ENCODE measurements at regions not wholly inside any gene's neighbourhood (a gene's known extent, or its start where the extent isn't known, plus 50 kb on each side); places are given as distances from the start of the nearest gene placed in this dataset.

DNA sequence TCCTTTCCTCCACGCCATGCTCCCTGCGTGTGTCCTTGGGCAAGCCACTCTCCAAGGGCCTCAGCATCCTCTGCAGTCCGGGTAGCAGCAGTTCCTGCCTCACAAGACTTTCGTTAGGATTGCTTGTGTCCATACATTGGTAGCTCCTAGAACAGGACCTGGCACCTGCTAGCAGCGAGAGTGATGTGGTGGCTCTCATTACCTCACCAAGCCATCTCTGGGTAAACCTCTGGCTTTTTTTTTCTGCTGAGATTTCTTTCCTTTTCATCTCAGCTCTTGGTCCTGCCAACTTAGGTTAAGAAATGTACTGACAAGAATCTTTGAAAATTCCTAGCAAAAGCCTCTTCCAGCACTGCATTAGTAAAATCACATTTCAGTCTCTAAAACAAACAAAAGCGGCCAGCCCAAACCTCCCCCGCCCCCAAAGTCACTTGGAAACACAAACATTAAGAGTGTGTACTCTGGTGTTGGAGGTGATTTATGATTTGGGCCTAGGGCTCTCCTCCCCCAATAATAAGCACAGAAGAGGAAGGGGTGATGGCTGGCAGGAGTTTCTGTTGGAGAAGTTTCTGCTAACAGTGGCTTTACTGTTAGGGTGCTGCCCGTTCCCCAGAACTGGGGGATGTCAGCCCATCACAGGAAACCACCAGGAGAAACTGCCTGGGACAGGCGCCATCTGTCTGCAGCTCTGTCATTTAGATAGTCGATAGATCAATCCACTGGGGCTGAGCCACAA, 199.2 kb downstream of the CD83 start:
- no peak overlapping the region for H3K4me3 ChIP-seq (ENCODE audit: low read depth, low read length)
- CTCF ChIA-PET, result interaction anchor here (0.6 to 2.0 kb wide), 3 partner anchors 45 to 1018 kb away, joined by 3 to 6 read pairs (median 4); no protein-coding TSS in a partner anchor

GRCh38 chr6:14317387-14317970, 199.9 kb downstream of the CD83 start:
- CTCF ChIA-PET, result interaction anchor here (0.6 to 2.0 kb wide), 3 partner anchors 44 to 1018 kb away, joined by 3 to 6 read pairs (median 4); no protein-coding TSS in a partner anchor

More for the DNA sequence above, 199.2 kb downstream of the CD83 start:
- H3K36me3 ChIP-seq (ENCODE audit: control insufficient read depth, insufficient read depth, low read length), result no peaks in the 10 kb centered on the region
- POLR2A ChIA-PET, result no interaction called here
- peak; percentile 57 to 63 for DNase-seq
- no TSS peak for BruUV-seq (replicated peaks)
- H3K36me3 Mint-ChIP-seq (ENCODE audit: insufficient read depth, unreplicated experiment), result no peaks in the 10 kb centered on the region
- H3K27ac Mint-ChIP-seq (ENCODE audit: unreplicated experiment), result peak overlapping the region; percentile 36
- H3K4me1 Mint-ChIP-seq (ENCODE audit: low read depth, unreplicated experiment), result peaks cover 8% of the 10 kb centered on the region
- H3K4me3 Mint-ChIP-seq (ENCODE audit: unreplicated experiment), result no peak overlapping the region
- intact Hi-C loops (cut with micrococcal nuclease; ENCODE audit: unreplicated experiment), result loop anchor here (10.0 kb wide), 1 partner anchor 102 kb away; no protein-coding TSS in a partner anchor
- no peaks in the 10 kb centered on the region for H3K9me3 ChIP-seq
- TF ChIP-seq CTCF (IDR thresholded peaks at IDR 0.05; ENCODE audit: insufficient read depth in 1 of 2, low read depth in 1 of 2, low read length in 1 of 2, severe bottlenecking in 1 of 2, unreplicated experiment in 1 of 2), result peak; percentile 32 to 39
- no peaks in the 10 kb centered on the region for H3K27me3 ChIP-seq (replicated peaks; ENCODE audit: control insufficient read depth, insufficient read depth, low read length)
- H3K9me3 Mint-ChIP-seq (ENCODE audit: unreplicated experiment), result no peaks in the 10 kb centered on the region
- H3K4me1 ChIP-seq, result peaks cover 26% of the 10 kb centered on the region
- H3K27me3 Mint-ChIP-seq (ENCODE audit: insufficient read depth, unreplicated experiment), result no peaks in the 10 kb centered on the region

More at GRCh38 chr6:14317387-14317970, 199.9 kb downstream of the CD83 start:
- Mint-ChIP-seq H3K4me1 (ENCODE audit: low read depth, unreplicated experiment) (peaks cover 8% of the 10 kb centered on the region), H3K36me3 (ENCODE audit: insufficient read depth, unreplicated experiment) (no peaks in the 10 kb centered on the region), H3K9me3 (ENCODE audit: unreplicated experiment) (no peaks in the 10 kb centered on the region), H3K4me3 (ENCODE audit: unreplicated experiment) (no peak overlapping the region), H3K27me3 (ENCODE audit: insufficient read depth, unreplicated experiment) (no peaks in the 10 kb centered on the region), H3K27ac (ENCODE audit: unreplicated experiment) (peak overlapping the region; percentile 57)
- no TSS peak for BruUV-seq (replicated peaks)
- intact Hi-C loops (cut with micrococcal nuclease; ENCODE audit: unreplicated experiment), result loop anchor here (10.0 kb wide), 1 partner anchor 103 kb away; no protein-coding TSS in a partner anchor
- no peaks in the 10 kb centered on the region for H3K27me3 ChIP-seq (replicated peaks; ENCODE audit: control insufficient read depth, insufficient read depth, low read length)
- H3K36me3 ChIP-seq (ENCODE audit: control insufficient read depth, insufficient read depth, low read length), result no peaks in the 10 kb centered on the region
- peak in 1 of 2 experiments; percentile 0 for TF ChIP-seq CTCF (IDR thresholded peaks at IDR 0.05; ENCODE audit: insufficient read depth in 1 of 2, low read depth in 1 of 2, low read length in 1 of 2, severe bottlenecking in 1 of 2, unreplicated experiment in 1 of 2)
- DNase-seq, result no peak
- H3K4me3 ChIP-seq (ENCODE audit: low read depth, low read length), result no peak overlapping the region
- H3K9me3 ChIP-seq, result no peaks in the 10 kb centered on the region
- H3K4me1 ChIP-seq, result peaks cover 26% of the 10 kb centered on the region
- POLR2A ChIA-PET, result no interaction called here

All from Caco-2 (cell line).